ENCODE measurements at regions not wholly inside any gene's neighbourhood (a gene's known extent, or its start where the extent isn't known, plus 50 kb on each side); places are given as distances from the start of the nearest gene placed in this dataset.

GRCh38 chr12:97923546-97923945, 460.9 kb downstream of the RMST start:
- no peak for DNase-seq (ENCODE audit: low spot score)

GRCh38 chr12:97924122-97924521, 461.5 kb downstream of the RMST start:
- no peak for DNase-seq (ENCODE audit: low spot score)

DNA sequence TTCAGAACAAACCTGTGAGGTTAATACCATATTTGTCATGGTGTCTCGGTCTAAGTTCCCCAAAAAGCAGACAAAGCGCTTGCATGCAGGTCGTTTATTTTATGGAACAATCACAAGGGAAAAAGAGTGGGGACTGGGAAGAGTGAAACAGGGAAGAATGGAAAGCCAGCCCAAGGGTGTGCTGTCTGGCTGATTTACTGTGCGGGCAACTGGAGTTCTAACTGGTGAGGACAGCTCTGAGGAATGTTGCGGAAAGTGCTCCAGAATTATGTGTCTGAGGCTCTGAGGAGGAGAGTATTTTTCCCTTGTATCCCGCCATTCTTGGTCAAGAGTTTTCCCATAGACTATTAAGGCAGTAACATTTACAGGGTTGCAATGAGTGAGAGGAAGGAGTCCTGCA, 465.4 kb downstream of the RMST start:
- no peak for DNase-seq (ENCODE audit: low spot score)

- DNase-seq (ENCODE audit: low spot score) = no peak
Observed at GRCh38 chr12:97936165-97936564, 473.6 kb downstream of the RMST start.

DNA sequence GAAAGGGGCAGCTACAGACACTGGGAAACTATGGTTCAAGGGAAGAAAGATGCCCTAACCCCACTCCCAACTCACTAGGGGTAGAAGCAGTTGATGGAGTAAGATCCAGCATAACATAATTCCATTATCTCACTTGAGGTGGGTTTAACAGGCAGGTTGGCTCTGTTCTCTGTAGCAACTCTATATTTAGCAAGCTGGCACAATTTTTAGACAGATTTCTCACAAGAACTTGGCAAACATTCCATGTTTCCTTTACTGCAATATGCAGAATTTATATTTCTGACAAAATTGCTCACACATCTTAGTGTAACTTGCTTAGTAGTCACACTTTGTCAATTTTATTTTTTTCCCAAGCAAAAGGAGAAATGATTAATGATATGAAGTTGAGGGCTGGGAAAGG, 475.4 kb downstream of the RMST start:
- no peak for DNase-seq (ENCODE audit: low spot score)

DNA sequence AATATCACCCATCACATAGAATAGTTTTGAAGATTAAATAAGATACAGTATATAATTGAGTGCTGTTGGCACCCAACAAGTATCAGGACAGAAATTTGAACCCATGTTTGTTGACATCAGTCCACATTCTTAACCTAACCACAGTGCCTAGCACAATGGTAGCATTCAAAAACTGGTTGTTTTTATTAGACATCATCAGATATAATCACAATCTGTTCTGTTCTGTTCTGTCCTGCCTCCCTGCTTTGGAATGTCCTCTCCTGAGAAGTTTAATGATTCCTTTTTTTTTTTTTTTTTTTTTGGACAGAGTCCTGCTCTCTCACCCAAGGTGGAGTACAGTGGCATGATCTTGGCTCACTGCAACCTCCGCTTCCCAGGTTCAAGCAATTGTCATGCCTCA, 476.6 kb downstream of the RMST start:
- DNase-seq (ENCODE audit: low spot score) = no peak

DNA sequence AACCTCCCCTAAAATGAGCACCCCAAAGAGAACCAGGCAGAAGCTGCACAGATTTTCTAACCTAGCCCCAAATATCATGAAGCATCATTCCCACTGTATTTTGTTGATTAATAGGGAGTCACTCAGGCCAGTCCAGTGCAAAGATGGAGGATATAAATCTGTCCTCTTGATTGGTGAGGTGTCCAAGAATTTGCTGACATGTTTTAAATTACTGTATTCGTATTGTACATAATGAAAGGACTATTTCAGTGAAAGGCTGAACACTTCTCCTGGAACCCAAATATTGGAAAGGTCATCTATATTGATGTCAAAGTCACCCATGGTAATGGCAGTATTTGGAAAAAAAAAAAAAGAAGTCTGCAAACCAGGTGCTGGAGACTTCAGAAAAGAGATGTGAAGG, 477.5 kb downstream of the RMST start:
- DNase-seq (ENCODE audit: low spot score) = no peak

GRCh38 chr12:97940629-97941028, 478.0 kb downstream of the RMST start:
- DNase-seq (ENCODE audit: low spot score) = no peak

DNA sequence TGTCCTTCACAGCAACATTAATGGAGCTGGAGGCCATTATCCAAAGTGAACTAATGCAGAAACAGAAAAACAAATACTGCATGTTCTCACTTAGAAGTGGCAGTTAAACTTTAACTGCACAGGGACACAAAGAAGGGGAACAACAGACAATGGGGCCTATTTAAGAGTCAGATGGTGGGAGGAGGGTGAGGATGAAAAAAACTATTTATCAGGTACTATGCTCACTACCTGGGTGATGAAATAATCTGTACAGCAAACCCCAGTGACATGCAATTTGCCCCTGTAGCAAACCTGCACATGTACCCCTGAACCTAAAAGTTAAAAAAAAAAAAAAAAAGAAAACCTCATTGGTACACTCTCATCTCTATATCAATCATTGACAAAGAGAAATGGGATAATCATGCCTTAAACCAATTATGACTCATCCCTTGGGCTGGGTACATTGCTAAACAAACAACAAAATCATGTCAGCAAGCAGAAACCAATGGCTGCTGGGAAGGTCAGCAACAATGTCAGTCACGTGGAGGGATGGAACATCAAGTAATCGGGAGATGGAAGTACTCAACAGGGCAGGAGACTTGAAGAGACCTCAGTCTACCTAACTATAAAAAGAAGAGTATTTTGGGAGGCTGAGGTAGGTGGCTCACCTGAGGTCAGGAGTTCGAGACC, 479.2 kb downstream of the RMST start:
- DNase-seq (ENCODE audit: low spot score) = no peak

- no peak for DNase-seq (ENCODE audit: low spot score)
Observed at GRCh38 chr12:97943359-97943758, 480.8 kb downstream of the RMST start.

DNA sequence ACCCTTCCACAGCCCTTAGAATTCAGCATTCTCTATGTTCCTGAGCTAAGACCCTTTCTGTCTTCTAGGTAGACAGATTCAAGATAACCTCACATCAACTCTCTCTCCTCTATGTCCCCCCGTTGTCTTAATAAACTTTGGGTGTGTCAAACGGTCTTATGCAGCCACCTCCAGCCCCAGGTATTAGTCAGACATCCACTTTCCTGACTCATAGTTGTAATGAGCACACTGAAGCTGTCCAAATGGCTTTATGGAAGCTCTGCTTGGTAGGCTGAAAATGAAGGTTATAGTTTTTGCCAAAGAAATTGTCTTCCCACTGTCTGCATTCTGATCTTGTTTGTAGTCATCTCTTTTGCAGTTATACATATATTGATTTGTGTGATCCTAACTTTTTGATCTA, 482.0 kb downstream of the RMST start:
- no peak for DNase-seq (ENCODE audit: low spot score)

- no peak for DNase-seq (ENCODE audit: low spot score)
Observed at GRCh38 chr12:97946701-97947100, 484.1 kb downstream of the RMST start.

DNA sequence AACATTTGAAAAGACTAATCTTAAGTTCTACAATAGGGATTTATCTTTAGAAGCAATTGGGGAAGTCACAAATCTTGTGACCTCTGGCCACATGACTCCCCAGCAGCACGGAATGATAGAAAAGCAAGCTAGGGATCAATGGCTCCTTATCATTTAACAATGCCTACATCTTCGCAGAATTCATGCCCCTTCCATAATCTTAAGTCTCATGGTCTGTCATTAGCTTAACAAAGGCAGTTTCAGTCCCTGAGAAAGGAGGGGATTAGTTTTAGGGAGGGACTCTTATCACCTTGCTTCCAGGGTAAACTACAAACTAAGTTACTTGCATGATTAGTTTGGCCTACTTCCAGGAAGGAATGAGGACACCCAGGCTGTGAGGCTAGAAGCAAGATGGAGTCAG, 486.0 kb downstream of the RMST start:
- no peak for DNase-seq (ENCODE audit: low spot score)

DNA sequence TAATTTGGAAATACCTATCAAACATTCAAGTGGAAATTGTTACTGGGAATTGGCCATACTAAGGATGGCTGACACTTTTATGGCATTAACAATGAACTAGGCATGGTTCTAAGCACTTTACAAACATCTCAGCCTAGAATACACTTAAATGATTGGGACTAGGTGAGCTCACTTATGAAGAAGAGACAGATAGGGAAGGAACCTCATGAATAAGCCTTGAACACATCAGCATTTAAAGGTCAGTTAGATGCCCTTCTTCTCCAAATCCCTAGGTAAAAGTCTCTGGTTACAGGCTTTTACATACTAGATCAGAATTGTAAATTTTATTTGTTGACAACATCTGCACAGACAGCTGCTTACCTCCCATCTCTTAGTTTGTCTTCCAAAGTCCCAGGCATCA, 488.6 kb downstream of the RMST start:
- DNase-seq (ENCODE audit: low spot score) = no peak

- DNase-seq (ENCODE audit: low spot score) = no peak
Observed at GRCh38 chr12:97951717-97952116, 489.1 kb downstream of the RMST start.

DNA sequence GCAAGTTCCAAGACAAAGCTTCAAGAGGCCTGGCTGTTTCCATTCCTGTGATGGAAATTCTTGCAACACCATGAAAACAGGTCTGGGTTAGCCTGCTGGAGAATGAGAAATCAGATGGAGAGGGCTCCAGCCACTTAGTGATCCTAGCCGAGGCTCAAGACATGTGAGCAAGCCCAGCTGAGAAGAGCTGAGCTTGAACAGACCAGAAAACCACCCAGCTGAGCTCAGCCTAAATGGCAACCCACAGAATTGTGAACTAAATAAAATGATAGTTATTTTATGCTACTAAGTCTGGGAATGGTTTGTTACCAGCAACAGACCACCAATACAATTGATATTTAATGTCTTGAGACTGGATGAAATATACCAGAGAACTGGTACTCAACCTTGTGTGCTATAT, 494.5 kb downstream of the RMST start:
- no peak for DNase-seq (ENCODE audit: low spot score)

DNA sequence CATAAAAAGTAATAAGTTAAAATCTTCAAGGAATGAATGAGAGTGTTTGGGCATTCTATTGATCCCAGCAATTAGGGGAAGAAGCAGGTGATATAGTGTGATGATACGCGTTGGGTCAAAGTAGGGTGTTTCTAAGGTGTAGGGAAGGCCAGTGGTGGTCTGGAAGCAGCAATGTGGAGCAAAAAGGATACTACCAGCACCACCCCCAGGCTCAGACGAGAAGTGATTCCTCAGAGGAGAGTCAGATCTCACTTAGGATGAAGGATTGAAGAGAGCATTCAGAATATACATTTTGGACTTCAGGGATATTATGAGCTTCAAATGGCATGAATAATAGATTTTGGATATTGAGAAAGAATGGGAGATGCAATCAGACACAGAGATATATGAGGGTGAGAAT, 497.6 kb downstream of the RMST start:
- DNase-seq (ENCODE audit: low spot score) = no peak

GRCh38 chr12:97960741-97961608, 498.4 kb downstream of the RMST start:
- DNase-seq (ENCODE audit: low spot score) = no peak

- no peak for DNase-seq (ENCODE audit: low spot score)
Observed at GRCh38 chr12:97967831-97968230, 505.2 kb downstream of the RMST start.

DNA sequence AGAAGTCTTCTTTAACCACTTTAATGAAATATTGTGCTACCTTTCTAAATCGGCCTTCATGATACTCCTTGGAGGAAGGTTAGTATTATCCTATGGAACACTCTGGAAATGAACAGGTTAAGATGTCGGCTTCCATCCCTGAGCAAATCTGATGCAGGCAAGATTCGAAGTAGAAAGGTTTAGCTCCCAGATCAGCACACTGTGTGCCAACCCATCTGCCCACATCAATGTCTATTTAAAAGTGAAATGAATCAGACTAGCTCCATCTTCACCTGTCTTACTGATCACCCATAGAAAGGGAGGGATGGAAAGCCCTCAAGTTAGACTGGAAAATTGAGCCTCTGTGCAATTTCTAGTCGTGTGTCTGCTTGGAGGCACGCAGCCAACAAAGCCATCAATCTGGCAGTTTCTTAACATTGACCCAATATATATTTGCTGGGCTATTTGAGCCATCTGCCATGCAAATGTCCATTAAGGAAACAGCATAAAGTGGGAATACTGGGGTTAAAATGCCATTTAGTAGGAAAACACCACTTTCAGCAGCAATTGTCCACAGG, 506.1 kb downstream of the RMST start:
- DNase-seq (ENCODE audit: low spot score) = no peak

GRCh38 chr12:97977870-97978405, 515.3 kb downstream of the RMST start:
- DNase-seq (ENCODE audit: low spot score) = no peak

- no peak for DNase-seq (ENCODE audit: low spot score)
Observed at GRCh38 chr12:97982684-97983083, 520.1 kb downstream of the RMST start.

DNA sequence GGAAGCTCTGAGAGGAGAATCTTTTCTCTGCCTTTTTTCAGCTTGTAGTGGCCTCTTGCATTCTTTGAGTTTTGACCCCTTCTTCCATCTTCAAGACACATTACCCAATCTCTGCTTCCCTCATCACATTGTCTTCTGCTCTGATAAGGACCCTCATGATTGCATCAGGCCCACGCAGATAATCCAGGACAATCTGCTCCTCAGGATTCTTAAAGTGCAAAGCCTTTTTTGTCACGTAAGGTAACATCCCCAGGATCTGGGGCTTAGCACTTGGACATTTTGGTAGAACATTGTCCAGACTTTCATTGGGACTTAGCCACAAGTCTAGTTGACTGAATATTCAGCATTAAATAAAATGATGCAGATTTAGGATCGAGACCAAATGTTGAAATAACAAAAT, 521.2 kb downstream of the RMST start:
- no peak for DNase-seq (ENCODE audit: low spot score)
